Activated naive CD4-positive, alpha-beta T cell treated with anti-CD3 and anti-CD28 coated beads, Interleukin-2, amount 50 U/mL, for 24 hours (primary cell): ENCODE measurements at regions not wholly inside any gene's neighbourhood (a gene's known extent, or its start where the extent isn't known, plus 50 kb on each side); places are given as distances from the start of the nearest gene placed in this dataset.

Experiments used
- H3K27ac Mint-ChIP-seq: one replicate; pipeline ENCODE4 v1.8.0; 2021; ENCODE audit warnings: mild to moderate bottlenecking, mixed read lengths
- H3K27me3 Mint-ChIP-seq: one replicate; pipeline ENCODE4 v1.8.0; 2021; ENCODE audit warnings: mixed read lengths
- H3K36me3 Mint-ChIP-seq: one replicate; pipeline ENCODE4 v1.8.0; 2021; ENCODE audit warnings: mixed read lengths
- H3K4me1 Mint-ChIP-seq: one replicate; pipeline ENCODE4 v1.8.0; 2021; ENCODE audit warnings: mixed read lengths
- H3K4me3 Mint-ChIP-seq: one replicate; pipeline ENCODE4 v1.8.0; 2021; ENCODE audit warnings: mild to moderate bottlenecking, mixed read lengths
- H3K9me3 Mint-ChIP-seq: one replicate; pipeline ENCODE4 v1.8.0; 2021; ENCODE audit warnings: mixed read lengths

- no peaks in the 10 kb centered on the region for H3K4me1 Mint-ChIP-seq
- no peak overlapping the region for H3K27ac Mint-ChIP-seq
- no peaks in the 10 kb centered on the region for H3K27me3 Mint-ChIP-seq
- H3K4me3 Mint-ChIP-seq = no peak overlapping the region
- no peaks in the 10 kb centered on the region for H3K36me3 Mint-ChIP-seq
- H3K9me3 Mint-ChIP-seq = peaks cover under 1% of the 10 kb centered on the region
These were observed 1320.5 kb downstream of the UQCRFS1 start for GRCh38 chr19:27892500-27892899.

DNA sequence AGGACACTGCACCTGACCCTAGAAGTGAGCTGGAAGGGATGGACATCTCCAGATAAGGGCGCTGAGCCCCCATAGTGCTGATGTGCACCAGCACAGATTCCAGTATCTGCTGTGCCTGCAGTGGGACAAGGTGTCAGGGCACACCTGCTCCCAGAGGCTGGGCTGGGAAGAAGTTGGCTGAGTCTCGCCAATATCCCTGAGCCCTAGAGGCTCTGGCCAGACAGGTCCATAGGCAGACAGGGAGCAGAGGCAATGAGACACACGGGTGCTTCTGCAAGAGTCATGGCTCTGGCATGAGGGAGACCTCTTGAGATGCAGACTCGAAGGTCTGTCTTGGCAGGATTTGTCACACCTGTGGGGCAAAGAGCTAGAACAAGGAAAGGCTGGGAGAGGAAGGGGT is 1321.5 kb downstream of the UQCRFS1 start:
- H3K27me3 Mint-ChIP-seq = no peaks in the 10 kb centered on the region
- peaks cover 7% of the 10 kb centered on the region for H3K9me3 Mint-ChIP-seq
- H3K36me3 Mint-ChIP-seq = no peaks in the 10 kb centered on the region
- no peak overlapping the region for H3K4me3 Mint-ChIP-seq
- H3K4me1 Mint-ChIP-seq = no peaks in the 10 kb centered on the region
- H3K27ac Mint-ChIP-seq = no peak overlapping the region

- H3K4me1 Mint-ChIP-seq = no peaks in the 10 kb centered on the region
- H3K36me3 Mint-ChIP-seq = no peaks in the 10 kb centered on the region
- H3K4me3 Mint-ChIP-seq = no peak overlapping the region
- H3K27me3 Mint-ChIP-seq = no peaks in the 10 kb centered on the region
- peaks cover 7% of the 10 kb centered on the region for H3K9me3 Mint-ChIP-seq
- H3K27ac Mint-ChIP-seq = no peak overlapping the region
These were observed 1322.3 kb downstream of the UQCRFS1 start for GRCh38 chr19:27890696-27891095.

DNA sequence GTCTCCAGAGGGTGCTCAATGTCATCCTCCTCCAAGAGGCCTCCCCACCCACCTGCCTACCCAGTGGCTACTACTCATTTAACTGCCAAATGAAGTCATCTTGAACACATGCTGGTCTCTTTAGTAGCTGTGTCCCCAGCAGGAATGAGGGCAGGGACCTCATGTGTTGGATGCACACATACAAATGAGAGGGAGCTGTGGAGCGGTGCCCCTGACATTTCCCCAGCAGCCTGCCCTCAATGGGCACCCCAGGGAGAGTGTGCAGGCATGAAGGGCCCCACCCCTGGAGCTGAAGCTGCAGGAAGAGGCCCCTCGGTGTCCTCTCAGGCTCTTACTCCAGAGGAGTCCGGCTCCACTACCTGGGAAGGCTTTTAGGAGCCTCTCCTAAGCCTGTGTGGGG is 1322.7 kb downstream of the UQCRFS1 start:
- Mint-ChIP-seq H3K4me3 (no peak overlapping the region), H3K4me1 (no peaks in the 10 kb centered on the region), H3K36me3 (no peaks in the 10 kb centered on the region), H3K27me3 (no peaks in the 10 kb centered on the region), H3K9me3 (peaks cover 7% of the 10 kb centered on the region), H3K27ac (no peak overlapping the region)

GRCh38 chr19:27889156-27889555 is 1323.8 kb downstream of the UQCRFS1 start:
- Mint-ChIP-seq H3K27ac (no peak overlapping the region), H3K9me3 (peaks cover 7% of the 10 kb centered on the region), H3K36me3 (no peaks in the 10 kb centered on the region), H3K4me3 (no peak overlapping the region), H3K4me1 (no peaks in the 10 kb centered on the region), H3K27me3 (no peaks in the 10 kb centered on the region)

DNA sequence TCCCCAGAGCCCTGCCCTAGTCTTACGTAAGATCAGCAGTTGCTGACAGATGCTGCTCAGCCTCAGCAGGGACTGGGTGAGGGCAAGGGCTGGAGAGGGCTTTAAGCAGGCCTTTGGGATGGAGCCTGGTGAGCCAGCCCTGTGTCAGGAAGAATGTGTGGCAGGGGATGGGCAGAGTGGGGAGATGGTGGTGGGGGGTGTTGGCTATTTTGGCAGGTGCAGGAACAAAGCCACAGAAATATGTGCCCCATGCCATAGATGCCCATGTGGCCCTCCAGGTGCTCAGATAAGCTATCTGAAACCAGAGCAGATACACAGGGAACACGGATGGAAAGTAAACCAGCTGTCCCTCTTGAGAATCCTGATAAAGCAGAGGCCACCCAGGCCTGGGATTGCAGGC is 1325.0 kb downstream of the UQCRFS1 start:
- Mint-ChIP-seq H3K27ac (no peak overlapping the region), H3K4me3 (no peak overlapping the region), H3K36me3 (no peaks in the 10 kb centered on the region), H3K9me3 (peaks cover 7% of the 10 kb centered on the region), H3K4me1 (no peaks in the 10 kb centered on the region), H3K27me3 (no peaks in the 10 kb centered on the region)

- Mint-ChIP-seq H3K27me3 (no peaks in the 10 kb centered on the region), H3K27ac (no peak overlapping the region), H3K9me3 (peaks cover 7% of the 10 kb centered on the region), H3K4me1 (no peaks in the 10 kb centered on the region), H3K4me3 (no peak overlapping the region), H3K36me3 (no peaks in the 10 kb centered on the region)
These were observed 1327.6 kb downstream of the UQCRFS1 start for GRCh38 chr19:27885359-27885758.

DNA sequence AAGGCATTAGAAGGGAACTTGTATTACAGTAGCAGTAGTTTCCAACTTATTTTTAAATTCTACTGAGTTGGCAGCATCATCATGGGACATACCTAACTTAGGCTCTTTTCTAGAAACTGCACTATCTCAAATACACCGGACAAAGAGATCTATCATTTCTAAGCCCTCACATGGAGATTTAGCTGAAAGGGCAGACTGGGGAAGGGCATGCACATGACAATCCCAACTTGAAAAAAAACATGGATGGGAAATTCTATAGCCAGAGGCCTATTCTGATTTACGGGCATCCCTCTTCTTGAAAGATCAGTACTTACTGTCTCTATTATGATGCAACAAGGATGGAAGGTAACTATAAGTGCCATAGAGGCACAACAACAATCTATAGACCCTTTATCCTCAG is 1328.6 kb downstream of the UQCRFS1 start:
- Mint-ChIP-seq H3K27me3 (no peaks in the 10 kb centered on the region), H3K9me3 (peaks cover 7% of the 10 kb centered on the region), H3K4me1 (no peaks in the 10 kb centered on the region), H3K4me3 (no peak overlapping the region), H3K36me3 (no peaks in the 10 kb centered on the region), H3K27ac (no peak overlapping the region)

DNA sequence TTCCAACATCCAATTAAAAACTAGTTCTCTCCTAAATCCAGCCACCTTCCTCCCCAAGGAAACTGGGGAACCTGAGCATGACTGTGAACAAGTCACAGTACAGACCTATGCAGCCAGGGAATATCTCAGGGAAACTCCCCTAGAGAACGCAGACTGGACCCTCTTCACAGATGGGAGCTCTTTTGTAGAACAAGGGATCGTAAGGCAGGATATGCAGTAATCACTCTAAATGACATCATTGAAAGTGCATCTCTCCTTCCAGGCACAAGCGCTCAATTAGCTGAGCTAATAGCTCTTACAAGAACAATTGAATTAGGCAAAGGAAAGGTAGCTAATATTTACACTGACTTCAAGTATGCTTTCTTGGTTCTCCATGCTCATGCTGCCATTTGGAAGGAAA is 1331.7 kb downstream of the UQCRFS1 start:
- Mint-ChIP-seq H3K4me3 (no peak overlapping the region), H3K27ac (no peak overlapping the region), H3K36me3 (no peaks in the 10 kb centered on the region), H3K27me3 (no peaks in the 10 kb centered on the region), H3K4me1 (no peaks in the 10 kb centered on the region), H3K9me3 (peaks cover 7% of the 10 kb centered on the region)

- H3K27ac Mint-ChIP-seq = no peak overlapping the region
- peaks cover 7% of the 10 kb centered on the region for H3K9me3 Mint-ChIP-seq
These were observed 1335.9 kb downstream of the UQCRFS1 start for GRCh38 chr19:27876976-27877512.

DNA sequence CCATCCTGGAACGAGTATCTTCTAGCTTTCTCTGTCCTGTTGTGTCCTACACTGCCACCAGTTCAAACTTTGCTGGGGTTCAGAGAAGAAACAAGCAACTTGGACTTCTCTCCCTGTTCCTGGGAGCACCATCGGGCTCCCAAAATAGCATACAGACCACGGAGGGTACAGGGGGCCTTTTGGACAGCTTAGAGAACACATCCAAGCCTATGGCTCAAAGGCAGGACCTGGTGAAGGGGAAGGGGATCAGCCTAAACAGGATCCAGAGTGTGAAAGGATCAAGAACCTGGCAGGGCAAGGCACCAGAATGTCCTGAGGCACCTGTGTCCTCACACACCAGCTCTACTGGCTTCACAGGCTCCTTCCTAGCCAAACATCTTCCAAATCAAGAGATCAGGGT is 1336.5 kb downstream of the UQCRFS1 start:
- no peak overlapping the region for H3K4me3 Mint-ChIP-seq
- H3K27ac Mint-ChIP-seq = no peak overlapping the region
- H3K9me3 Mint-ChIP-seq = peaks cover 7% of the 10 kb centered on the region
- no peaks in the 10 kb centered on the region for H3K36me3 Mint-ChIP-seq
- no peaks in the 10 kb centered on the region for H3K4me1 Mint-ChIP-seq
- no peaks in the 10 kb centered on the region for H3K27me3 Mint-ChIP-seq

More at GRCh38 chr19:27876976-27877512, 1335.9 kb downstream of the UQCRFS1 start:
- no peaks in the 10 kb centered on the region for H3K4me1 Mint-ChIP-seq
- H3K36me3 Mint-ChIP-seq = no peaks in the 10 kb centered on the region
- H3K27me3 Mint-ChIP-seq = no peaks in the 10 kb centered on the region
- H3K4me3 Mint-ChIP-seq = no peak overlapping the region

DNA sequence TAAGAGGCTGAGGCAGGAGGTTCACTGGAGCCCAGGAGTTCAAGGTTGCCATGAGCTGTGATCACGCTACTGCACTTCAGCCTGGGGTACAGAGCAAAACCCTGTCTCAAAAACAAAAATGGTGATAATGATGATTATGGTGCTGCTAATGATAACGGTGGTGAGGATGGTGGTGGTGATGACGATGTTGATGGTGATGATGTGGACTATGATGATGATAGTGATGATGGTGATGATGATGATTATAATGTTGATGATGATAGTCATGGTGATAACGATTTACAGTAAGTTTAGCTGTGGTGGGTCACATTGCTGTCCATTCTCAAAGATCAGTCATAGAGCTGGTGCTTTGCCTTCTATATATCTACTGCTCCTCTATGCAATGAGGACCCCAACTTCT is 1340.6 kb downstream of the UQCRFS1 start:
- no peak overlapping the region for H3K4me3 Mint-ChIP-seq
- H3K27me3 Mint-ChIP-seq = no peaks in the 10 kb centered on the region
- no peaks in the 10 kb centered on the region for H3K4me1 Mint-ChIP-seq
- H3K36me3 Mint-ChIP-seq = peaks cover 2% of the 10 kb centered on the region
- H3K27ac Mint-ChIP-seq = no peak overlapping the region
- H3K9me3 Mint-ChIP-seq = peaks cover 10% of the 10 kb centered on the region

DNA sequence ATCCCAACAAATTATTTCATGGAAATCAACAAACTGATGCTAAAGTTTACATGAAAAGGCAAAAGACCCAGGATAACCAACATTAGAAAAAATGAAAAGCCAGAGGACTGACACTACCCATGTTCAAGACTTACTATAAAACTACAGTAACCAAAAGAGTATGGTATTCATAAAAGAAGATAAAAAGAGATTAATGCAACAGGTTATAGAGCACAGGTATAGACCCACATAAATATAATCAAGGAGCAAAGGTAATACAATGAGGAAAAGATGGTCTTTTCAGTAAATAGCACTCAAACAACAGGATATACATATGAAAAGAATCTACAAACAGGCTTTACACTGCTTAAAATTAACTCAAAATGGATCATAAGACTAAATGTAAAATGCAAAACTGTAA is 1342.7 kb downstream of the UQCRFS1 start:
- no peak overlapping the region for H3K27ac Mint-ChIP-seq
- no peaks in the 10 kb centered on the region for H3K4me1 Mint-ChIP-seq
- H3K27me3 Mint-ChIP-seq = no peaks in the 10 kb centered on the region
- no peak overlapping the region for H3K4me3 Mint-ChIP-seq
- peaks cover 5% of the 10 kb centered on the region for H3K36me3 Mint-ChIP-seq
- peaks cover 14% of the 10 kb centered on the region for H3K9me3 Mint-ChIP-seq

- Mint-ChIP-seq H3K27me3 (no peaks in the 10 kb centered on the region), H3K4me1 (no peaks in the 10 kb centered on the region), H3K36me3 (peaks cover 5% of the 10 kb centered on the region), H3K4me3 (no peak overlapping the region), H3K27ac (no peak overlapping the region), H3K9me3 (peaks cover 14% of the 10 kb centered on the region)
These were observed 1344.9 kb downstream of the UQCRFS1 start for GRCh38 chr19:27868007-27868406.

DNA sequence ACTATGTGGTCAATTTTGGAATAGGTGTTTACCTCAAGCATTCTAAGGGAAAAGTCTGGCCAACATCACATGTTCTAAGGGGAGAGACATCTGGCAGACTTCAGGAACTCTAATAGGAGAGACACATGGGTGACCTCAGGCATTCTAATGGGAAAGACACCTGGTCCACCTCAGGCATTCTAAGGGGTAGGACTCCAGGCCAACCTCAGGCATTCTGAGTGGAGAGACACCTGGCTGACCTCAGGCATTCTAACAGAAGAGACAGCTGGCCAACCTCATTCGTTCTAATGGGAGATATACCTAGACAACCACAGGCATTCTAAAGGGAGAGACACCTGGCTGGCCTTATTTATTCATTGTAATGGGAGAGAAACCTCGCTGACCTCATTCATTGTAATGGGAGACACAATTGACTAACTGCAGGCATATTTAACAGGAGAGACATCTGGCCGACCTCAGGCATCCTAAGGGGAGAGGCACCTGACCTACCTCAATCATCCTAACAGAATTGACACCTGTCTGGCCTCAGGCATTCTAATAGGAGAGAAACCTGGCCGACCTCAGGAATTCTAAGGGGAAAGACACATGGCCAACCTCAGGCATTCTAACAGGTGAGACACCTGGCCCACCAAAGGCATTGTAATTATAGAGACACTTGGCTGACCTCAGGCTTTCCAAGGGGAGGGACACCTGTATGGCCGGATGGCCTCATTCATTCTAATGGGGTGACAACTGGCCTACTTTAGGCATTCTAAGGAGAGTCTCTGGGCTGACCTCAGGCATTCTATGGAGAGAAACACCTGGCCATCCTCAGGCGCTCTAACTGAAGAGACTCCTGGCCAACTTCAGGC is 1346.8 kb downstream of the UQCRFS1 start:
- H3K36me3 Mint-ChIP-seq = peaks cover 5% of the 10 kb centered on the region
- peaks cover 14% of the 10 kb centered on the region for H3K9me3 Mint-ChIP-seq
- no peaks in the 10 kb centered on the region for H3K4me1 Mint-ChIP-seq
- H3K27ac Mint-ChIP-seq = no peak overlapping the region
- H3K27me3 Mint-ChIP-seq = no peaks in the 10 kb centered on the region
- no peak overlapping the region for H3K4me3 Mint-ChIP-seq

- Mint-ChIP-seq H3K27ac (no peak overlapping the region), H3K36me3 (peaks cover 3% of the 10 kb centered on the region), H3K9me3 (peaks cover 33% of the 10 kb centered on the region), H3K27me3 (no peaks in the 10 kb centered on the region), H3K4me3 (no peak overlapping the region), H3K4me1 (no peaks in the 10 kb centered on the region)
These were observed 1351.5 kb downstream of the UQCRFS1 start for GRCh38 chr19:27861411-27861975.
